ENCODE measurements at regions not wholly inside any gene's neighbourhood (a gene's known extent, or its start where the extent isn't known, plus 50 kb on each side); places are given as distances from the start of the nearest gene placed in this dataset.

- Mint-ChIP-seq H3K27ac (no peak overlapping the region), H3K9me3 (peaks cover 13% of the 10 kb centered on the region), H3K36me3 (no peaks in the 10 kb centered on the region), H3K27me3 (no peaks in the 10 kb centered on the region), H3K4me3 (no peak overlapping the region), H3K4me1 (no peaks in the 10 kb centered on the region)
- DNase-seq (no peak), ATAC-seq (ENCODE audit: low read depth) (no peak)
- POLR2A ChIA-PET: no interaction called here
Observed at GRCh38 chr3:74529145-74529544, 85.3 kb downstream of the CNTN3 start.

GRCh38 chr3:74527566-74527965 lies 86.9 kb downstream of the CNTN3 start:
- no peak overlapping the region for H3K4me3 Mint-ChIP-seq
- no peak for DNase-seq
- peaks cover 13% of the 10 kb centered on the region for H3K9me3 Mint-ChIP-seq
- ATAC-seq (ENCODE audit: low read depth): no peak
- H3K27me3 Mint-ChIP-seq: no peaks in the 10 kb centered on the region
- no peak overlapping the region for H3K27ac Mint-ChIP-seq
- no peaks in the 10 kb centered on the region for H3K4me1 Mint-ChIP-seq
- POLR2A ChIA-PET: no interaction called here
- H3K36me3 Mint-ChIP-seq: no peaks in the 10 kb centered on the region

- DNase-seq: no peak
- no peak for ATAC-seq (ENCODE audit: low read depth)
- peaks cover 1% of the 10 kb centered on the region for H3K9me3 Mint-ChIP-seq
Observed at GRCh38 chr3:74523811-74524210, 90.6 kb downstream of the CNTN3 start.

DNA sequence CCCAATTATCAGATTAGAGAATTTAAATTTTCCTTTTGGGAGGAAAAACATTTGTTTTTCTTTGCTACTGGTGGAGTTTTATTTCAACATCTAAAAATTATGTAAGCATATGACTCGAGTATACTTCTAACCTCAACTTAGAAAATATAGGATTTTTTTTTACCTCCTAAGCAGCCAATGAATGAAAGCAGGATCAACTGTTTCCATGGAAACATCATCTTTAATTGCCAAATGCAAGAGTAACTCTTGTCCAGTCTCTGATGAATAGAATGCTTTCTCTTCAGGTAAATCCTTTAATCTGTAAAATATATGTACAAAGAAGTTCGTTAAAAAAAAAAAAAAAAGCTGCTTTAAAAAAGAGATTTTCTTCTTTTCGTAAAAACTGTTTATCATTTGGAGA lies 93.6 kb downstream of the CNTN3 start:
- POLR2A ChIA-PET: no interaction called here
- Mint-ChIP-seq H3K27ac (no peak overlapping the region), H3K4me1 (no peaks in the 10 kb centered on the region), H3K9me3 (no peaks in the 10 kb centered on the region), H3K27me3 (no peaks in the 10 kb centered on the region), H3K36me3 (no peaks in the 10 kb centered on the region), H3K4me3 (no peak overlapping the region)
- DNase-seq: no peak
- no peak for ATAC-seq (ENCODE audit: low read depth)

More at GRCh38 chr3:74523811-74524210, 90.6 kb downstream of the CNTN3 start:
- Mint-ChIP-seq H3K4me1 (no peaks in the 10 kb centered on the region), H3K27ac (no peak overlapping the region), H3K4me3 (no peak overlapping the region), H3K27me3 (no peaks in the 10 kb centered on the region), H3K36me3 (no peaks in the 10 kb centered on the region)
- POLR2A ChIA-PET: no interaction called here

DNA sequence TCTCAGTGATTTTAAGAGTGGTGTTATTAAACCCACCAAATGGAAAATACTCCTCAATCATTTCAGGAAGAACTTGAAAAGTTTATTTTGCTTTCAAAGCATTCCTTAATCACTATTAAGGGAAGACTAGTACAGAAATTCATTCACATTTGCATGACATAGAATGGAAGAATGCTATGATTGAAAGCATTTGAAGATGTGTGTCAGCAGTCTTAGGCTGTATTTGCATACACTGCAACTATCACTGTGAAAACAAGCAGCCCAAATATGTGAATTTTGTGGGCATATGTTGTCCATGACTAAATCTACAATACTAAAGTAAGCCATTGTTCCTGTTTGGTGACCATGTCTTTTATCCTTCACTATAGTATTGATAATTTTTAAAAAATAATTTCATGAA lies 95.8 kb downstream of the CNTN3 start:
- POLR2A ChIA-PET: no interaction called here
- no peaks in the 10 kb centered on the region for H3K36me3 Mint-ChIP-seq
- no peaks in the 10 kb centered on the region for H3K27me3 Mint-ChIP-seq
- no peak overlapping the region for H3K27ac Mint-ChIP-seq
- no peaks in the 10 kb centered on the region for H3K4me1 Mint-ChIP-seq
- H3K9me3 Mint-ChIP-seq: no peaks in the 10 kb centered on the region
- ATAC-seq (ENCODE audit: low read depth) (no peak), DNase-seq (no peak)
- no peak overlapping the region for H3K4me3 Mint-ChIP-seq

DNA sequence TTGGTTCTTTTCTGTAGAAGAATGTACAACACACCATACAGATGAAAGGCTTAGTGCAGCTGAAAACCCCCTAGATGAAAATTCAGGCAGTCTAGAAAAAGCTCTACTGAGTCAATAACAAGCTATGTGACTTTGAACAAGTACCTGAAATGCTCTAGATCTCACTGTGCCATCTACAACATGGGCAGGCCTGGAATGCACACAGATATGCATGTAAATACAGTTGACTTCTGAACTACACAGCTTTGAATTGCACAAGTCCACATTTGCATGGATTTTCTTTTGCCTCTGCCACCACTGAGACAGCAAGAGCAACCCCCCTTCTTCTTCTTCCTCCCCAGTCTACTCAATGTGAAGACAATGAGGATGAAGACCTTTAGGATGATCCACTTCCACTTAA lies 98.4 kb downstream of the CNTN3 start:
- Mint-ChIP-seq H3K4me3 (no peak overlapping the region), H3K27me3 (no peaks in the 10 kb centered on the region), H3K27ac (no peak overlapping the region), H3K36me3 (no peaks in the 10 kb centered on the region), H3K9me3 (no peaks in the 10 kb centered on the region), H3K4me1 (no peaks in the 10 kb centered on the region)
- no peak for ATAC-seq (ENCODE audit: low read depth)
- no peak for DNase-seq
- POLR2A ChIA-PET: no interaction called here

DNA sequence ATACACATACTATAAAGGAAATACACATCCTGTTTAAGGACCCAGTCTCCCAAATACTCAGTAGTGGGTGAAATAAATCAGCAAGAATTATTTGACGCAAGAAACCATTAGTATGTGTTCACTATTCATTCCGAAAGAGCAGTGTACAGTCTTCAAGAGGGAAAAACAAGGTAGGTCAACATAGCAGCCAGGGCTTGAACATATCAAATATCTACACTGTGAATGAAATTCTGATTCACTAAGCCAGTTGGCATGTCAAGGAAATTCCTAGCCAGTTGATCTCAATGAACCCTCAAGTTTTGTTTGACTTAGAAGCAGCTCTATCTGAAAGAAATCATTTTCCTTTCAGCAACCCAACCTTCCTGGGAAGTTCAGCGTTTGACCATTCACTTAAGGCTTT lies 99.0 kb downstream of the CNTN3 start:
- no peak overlapping the region for H3K4me3 Mint-ChIP-seq
- H3K27ac Mint-ChIP-seq: no peak overlapping the region
- H3K4me1 Mint-ChIP-seq: no peaks in the 10 kb centered on the region
- DNase-seq (no peak), ATAC-seq (ENCODE audit: low read depth) (no peak)
- H3K36me3 Mint-ChIP-seq: no peaks in the 10 kb centered on the region
- POLR2A ChIA-PET: no interaction called here
- H3K9me3 Mint-ChIP-seq: no peaks in the 10 kb centered on the region
- no peaks in the 10 kb centered on the region for H3K27me3 Mint-ChIP-seq

DNA sequence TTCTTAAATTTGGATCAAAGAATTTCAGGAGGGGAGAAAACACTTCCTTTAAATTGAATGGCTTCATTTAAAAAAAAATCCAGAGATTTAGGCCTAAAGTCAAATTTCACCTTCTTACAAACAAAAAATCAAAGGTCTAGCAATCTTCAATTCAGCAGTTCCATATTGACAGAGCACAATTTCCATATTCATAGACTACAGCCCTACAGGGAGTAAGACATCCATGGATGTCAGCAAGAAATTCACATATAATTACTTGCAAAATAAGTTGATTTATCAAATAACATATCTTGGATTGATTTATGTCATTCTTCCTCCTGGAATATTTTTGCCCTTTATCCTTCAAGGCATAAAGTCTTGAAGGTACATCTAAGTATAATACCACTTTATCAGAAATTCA lies 103.4 kb downstream of the CNTN3 start:
- H3K27me3 Mint-ChIP-seq: no peaks in the 10 kb centered on the region
- H3K4me1 Mint-ChIP-seq: no peaks in the 10 kb centered on the region
- no peak for DNase-seq
- POLR2A ChIA-PET: no interaction called here
- no peak overlapping the region for H3K27ac Mint-ChIP-seq
- no peak for ATAC-seq (ENCODE audit: low read depth)
- H3K9me3 Mint-ChIP-seq: no peaks in the 10 kb centered on the region
- no peaks in the 10 kb centered on the region for H3K36me3 Mint-ChIP-seq
- no peak overlapping the region for H3K4me3 Mint-ChIP-seq

GRCh38 chr3:74510261-74510818 lies 104.1 kb downstream of the CNTN3 start:
- H3K27me3 Mint-ChIP-seq: no peaks in the 10 kb centered on the region
- no peaks in the 10 kb centered on the region for H3K9me3 Mint-ChIP-seq
- no peak overlapping the region for H3K27ac Mint-ChIP-seq
- H3K36me3 Mint-ChIP-seq: no peaks in the 10 kb centered on the region
- H3K4me1 Mint-ChIP-seq: no peaks in the 10 kb centered on the region
- DNase-seq: no peak
- no peak overlapping the region for H3K4me3 Mint-ChIP-seq
- POLR2A ChIA-PET: no interaction called here
- no peak for ATAC-seq (ENCODE audit: low read depth)

- Mint-ChIP-seq H3K36me3 (no peaks in the 10 kb centered on the region), H3K9me3 (peaks cover under 1% of the 10 kb centered on the region), H3K4me3 (no peak overlapping the region), H3K27ac (no peak overlapping the region), H3K27me3 (no peaks in the 10 kb centered on the region), H3K4me1 (no peaks in the 10 kb centered on the region)
- no peak for DNase-seq
- POLR2A ChIA-PET: no interaction called here
- ATAC-seq (ENCODE audit: low read depth): no peak
Observed at GRCh38 chr3:74507691-74508090, 106.8 kb downstream of the CNTN3 start.

GRCh38 chr3:74506246-74506645 lies 108.2 kb downstream of the CNTN3 start:
- Mint-ChIP-seq H3K27me3 (no peaks in the 10 kb centered on the region), H3K27ac (no peak overlapping the region), H3K9me3 (peaks cover 4% of the 10 kb centered on the region), H3K4me1 (no peaks in the 10 kb centered on the region), H3K4me3 (no peak overlapping the region), H3K36me3 (no peaks in the 10 kb centered on the region)
- POLR2A ChIA-PET: no interaction called here
- ATAC-seq (ENCODE audit: low read depth) (no peak), DNase-seq (no peak)

GRCh38 chr3:74501007-74501406 lies 113.5 kb downstream of the CNTN3 start:
- ATAC-seq (ENCODE audit: low read depth): no peak
- no peak overlapping the region for H3K4me3 Mint-ChIP-seq

DNA sequence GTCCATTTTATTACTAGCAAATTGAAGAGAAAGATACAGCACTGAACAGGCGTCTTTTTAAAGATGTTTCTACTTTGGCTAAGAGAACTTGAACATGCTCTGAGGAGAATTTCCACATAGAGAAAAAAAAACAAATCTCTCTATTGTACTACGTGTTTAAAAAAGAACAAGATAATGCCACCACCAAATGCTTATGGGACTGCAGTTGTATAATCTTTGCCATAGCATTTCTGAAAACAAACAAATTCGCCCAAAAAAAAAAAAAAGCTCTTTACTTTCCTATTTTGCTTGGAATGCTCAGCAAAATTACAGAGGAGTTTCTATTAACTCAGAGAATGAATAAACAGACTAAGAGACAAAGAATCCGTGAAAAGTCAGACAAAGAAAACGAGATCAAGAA lies 114.2 kb downstream of the CNTN3 start:
- no peak overlapping the region for H3K27ac Mint-ChIP-seq
- no peak for DNase-seq
- H3K9me3 Mint-ChIP-seq: peaks cover 8% of the 10 kb centered on the region
- H3K4me3 Mint-ChIP-seq: no peak overlapping the region
- no peak for ATAC-seq (ENCODE audit: low read depth)
- no peaks in the 10 kb centered on the region for H3K4me1 Mint-ChIP-seq
- POLR2A ChIA-PET: no interaction called here
- no peaks in the 10 kb centered on the region for H3K27me3 Mint-ChIP-seq
- H3K36me3 Mint-ChIP-seq: no peaks in the 10 kb centered on the region

More at GRCh38 chr3:74501007-74501406, 113.5 kb downstream of the CNTN3 start:
- DNase-seq: no peak
- Mint-ChIP-seq H3K27ac (no peak overlapping the region), H3K27me3 (no peaks in the 10 kb centered on the region), H3K4me1 (no peaks in the 10 kb centered on the region), H3K9me3 (peaks cover 8% of the 10 kb centered on the region), H3K36me3 (no peaks in the 10 kb centered on the region)
- POLR2A ChIA-PET: no interaction called here

DNA sequence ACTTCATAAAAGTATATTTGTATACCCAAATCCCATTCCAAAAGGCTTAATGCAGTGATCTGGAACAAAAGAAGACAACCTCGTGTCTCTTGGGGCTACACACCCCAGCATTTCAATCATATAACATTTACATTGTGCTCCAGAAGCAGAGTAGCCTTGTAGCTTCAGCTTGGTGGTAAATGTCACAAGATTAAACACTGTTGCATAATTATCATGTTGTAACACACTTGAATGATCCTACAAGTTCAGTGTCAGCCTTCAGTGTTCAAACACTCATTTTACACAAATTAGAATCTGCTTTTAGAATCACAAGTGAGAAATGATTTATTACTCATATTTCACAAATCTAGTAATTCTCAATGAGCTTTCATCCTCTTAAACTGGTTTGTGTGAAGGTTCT lies 122.6 kb downstream of the CNTN3 start:
- POLR2A ChIA-PET: no interaction called here
- ATAC-seq (ENCODE audit: low read depth) (no peak), DNase-seq (no peak)
- Mint-ChIP-seq H3K4me1 (no peaks in the 10 kb centered on the region), H3K36me3 (no peaks in the 10 kb centered on the region), H3K4me3 (no peak overlapping the region), H3K27me3 (no peaks in the 10 kb centered on the region), H3K27ac (no peak overlapping the region), H3K9me3 (no peaks in the 10 kb centered on the region)
